ENCODE measurements at regions not wholly inside any gene's neighbourhood (a gene's known extent, or its start where the extent isn't known, plus 50 kb on each side); places are given as distances from the start of the nearest gene placed in this dataset.

- H3K27ac Mint-ChIP-seq, result no peak overlapping the region
- H3K9me3 Mint-ChIP-seq (ENCODE audit: low read depth), result no peaks in the 10 kb centered on the region
- no peaks in the 10 kb centered on the region for H3K4me1 Mint-ChIP-seq (ENCODE audit: low read depth)
- H3K4me3 Mint-ChIP-seq, result no peak overlapping the region
- peaks cover 2% of the 10 kb centered on the region for H3K27me3 Mint-ChIP-seq
- no peaks in the 10 kb centered on the region for H3K36me3 Mint-ChIP-seq
These were observed 548.6 kb upstream of the RAB6C start for GRCh38 chr2:129430911-129431310.

GRCh38 chr2:129431881-129432280 is 547.6 kb upstream of the RAB6C start:
- no peaks in the 10 kb centered on the region for H3K4me1 Mint-ChIP-seq (ENCODE audit: low read depth)
- peaks cover 2% of the 10 kb centered on the region for H3K27me3 Mint-ChIP-seq
- no peak overlapping the region for H3K4me3 Mint-ChIP-seq
- no peaks in the 10 kb centered on the region for H3K36me3 Mint-ChIP-seq
- no peaks in the 10 kb centered on the region for H3K9me3 Mint-ChIP-seq (ENCODE audit: low read depth)
- H3K27ac Mint-ChIP-seq, result no peak overlapping the region

- H3K36me3 Mint-ChIP-seq, result no peaks in the 10 kb centered on the region
- no peak overlapping the region for H3K4me3 Mint-ChIP-seq
- H3K4me1 Mint-ChIP-seq (ENCODE audit: low read depth), result no peaks in the 10 kb centered on the region
- peaks cover 4% of the 10 kb centered on the region for H3K27me3 Mint-ChIP-seq
- H3K9me3 Mint-ChIP-seq (ENCODE audit: low read depth), result no peaks in the 10 kb centered on the region
- H3K27ac Mint-ChIP-seq, result no peak overlapping the region
These were observed 542.7 kb upstream of the RAB6C start for GRCh38 chr2:129436809-129437208.

DNA sequence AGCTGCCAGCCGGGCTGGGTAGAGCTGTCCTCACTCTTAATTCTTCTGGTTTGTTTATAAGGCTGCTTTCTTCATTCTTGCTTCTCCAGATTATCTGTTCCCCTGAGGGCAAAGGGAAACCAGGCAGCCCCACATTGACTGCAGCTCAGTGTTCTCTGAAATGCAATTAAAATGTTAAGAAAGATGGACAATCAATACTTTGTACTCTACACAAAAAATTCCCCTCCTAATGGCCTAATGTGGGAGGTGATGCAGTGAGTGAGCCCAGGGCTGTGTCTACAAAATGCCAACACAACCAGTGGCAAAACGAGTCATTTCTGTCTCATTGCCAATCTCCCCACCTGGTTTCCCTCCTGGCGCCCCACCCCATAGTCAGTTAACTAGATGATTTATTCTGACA is 541.7 kb upstream of the RAB6C start:
- H3K36me3 Mint-ChIP-seq, result no peaks in the 10 kb centered on the region
- no peaks in the 10 kb centered on the region for H3K9me3 Mint-ChIP-seq (ENCODE audit: low read depth)
- no peak overlapping the region for H3K4me3 Mint-ChIP-seq
- peaks cover 4% of the 10 kb centered on the region for H3K27me3 Mint-ChIP-seq
- no peaks in the 10 kb centered on the region for H3K4me1 Mint-ChIP-seq (ENCODE audit: low read depth)
- no peak overlapping the region for H3K27ac Mint-ChIP-seq

GRCh38 chr2:129438501-129439057 is 540.9 kb upstream of the RAB6C start:
- Mint-ChIP-seq H3K4me3 (no peak overlapping the region), H3K9me3 (ENCODE audit: low read depth) (peaks cover 2% of the 10 kb centered on the region), H3K27me3 (peaks cover 4% of the 10 kb centered on the region), H3K4me1 (ENCODE audit: low read depth) (no peaks in the 10 kb centered on the region), H3K36me3 (no peaks in the 10 kb centered on the region), H3K27ac (no peak overlapping the region)

- H3K4me1 Mint-ChIP-seq (ENCODE audit: low read depth), result no peaks in the 10 kb centered on the region
- H3K27me3 Mint-ChIP-seq, result peaks cover 5% of the 10 kb centered on the region
- H3K9me3 Mint-ChIP-seq (ENCODE audit: low read depth), result peaks cover 5% of the 10 kb centered on the region
- no peak overlapping the region for H3K27ac Mint-ChIP-seq
- no peak overlapping the region for H3K4me3 Mint-ChIP-seq
- no peaks in the 10 kb centered on the region for H3K36me3 Mint-ChIP-seq
These were observed 539.8 kb upstream of the RAB6C start for GRCh38 chr2:129439406-129440302.

GRCh38 chr2:129441610-129442009 is 537.9 kb upstream of the RAB6C start:
- Mint-ChIP-seq H3K9me3 (ENCODE audit: low read depth) (peaks cover 5% of the 10 kb centered on the region), H3K4me1 (ENCODE audit: low read depth) (no peaks in the 10 kb centered on the region), H3K4me3 (no peak overlapping the region), H3K36me3 (no peaks in the 10 kb centered on the region), H3K27me3 (peaks cover 6% of the 10 kb centered on the region), H3K27ac (no peak overlapping the region)

DNA sequence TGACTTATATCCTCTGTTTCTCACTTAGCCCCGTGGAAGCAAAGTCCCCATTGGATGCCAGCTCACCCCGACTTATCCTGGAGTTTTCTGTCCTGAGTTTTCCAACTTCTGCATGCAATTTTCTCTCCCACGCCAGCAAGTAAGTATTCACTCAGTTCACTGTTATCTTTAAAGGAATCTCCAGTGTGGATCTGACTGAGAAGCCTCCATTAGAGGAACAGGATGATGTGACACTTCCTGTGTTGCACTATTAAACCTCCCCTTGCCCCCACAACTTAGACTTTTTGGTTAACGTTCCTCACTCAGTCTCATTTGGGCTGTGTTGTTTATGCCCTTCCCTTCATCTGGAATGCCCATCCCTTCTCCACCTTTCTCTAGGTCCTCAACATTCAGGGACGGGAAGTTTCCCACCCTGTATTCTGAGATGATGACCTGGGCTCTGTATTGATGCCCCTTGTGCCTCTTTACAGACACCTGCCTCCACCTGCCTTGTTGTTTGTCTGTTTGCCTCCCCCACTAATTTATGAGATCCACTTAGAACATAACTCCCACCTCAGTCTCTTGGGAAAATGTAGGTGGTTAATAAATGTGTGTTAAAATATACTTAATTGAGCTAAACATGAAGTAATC is 536.1 kb upstream of the RAB6C start:
- Mint-ChIP-seq H3K4me1 (ENCODE audit: low read depth) (no peaks in the 10 kb centered on the region), H3K27ac (no peak overlapping the region), H3K36me3 (no peaks in the 10 kb centered on the region), H3K27me3 (peaks cover 13% of the 10 kb centered on the region), H3K9me3 (ENCODE audit: low read depth) (peaks cover 5% of the 10 kb centered on the region), H3K4me3 (no peak overlapping the region)

GRCh38 chr2:129443865-129444739 is 535.4 kb upstream of the RAB6C start:
- Mint-ChIP-seq H3K36me3 (no peaks in the 10 kb centered on the region), H3K9me3 (ENCODE audit: low read depth) (peaks cover 5% of the 10 kb centered on the region), H3K4me3 (no peak overlapping the region), H3K4me1 (ENCODE audit: low read depth) (no peaks in the 10 kb centered on the region), H3K27me3 (peaks cover 14% of the 10 kb centered on the region), H3K27ac (no peak overlapping the region)

DNA sequence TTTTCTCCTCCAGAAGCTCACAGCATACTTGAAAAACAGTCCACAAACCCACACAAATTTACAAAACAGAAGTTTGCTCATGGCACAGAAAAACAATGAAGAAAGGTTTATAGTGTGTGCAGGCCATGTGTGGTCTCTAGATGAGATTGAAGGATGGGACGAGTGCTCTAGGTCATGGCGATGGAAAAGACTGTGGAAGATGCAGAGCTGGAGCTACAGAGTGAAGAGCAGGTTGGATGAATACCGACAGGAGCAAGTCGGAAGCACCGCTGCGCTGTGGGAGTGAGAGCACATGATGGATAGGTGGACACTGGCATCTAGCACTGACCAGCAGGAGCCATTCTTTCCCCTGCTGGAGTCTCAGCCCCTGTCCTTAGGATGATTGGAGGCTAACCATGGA is 534.7 kb upstream of the RAB6C start:
- Mint-ChIP-seq H3K4me1 (ENCODE audit: low read depth) (no peaks in the 10 kb centered on the region), H3K36me3 (no peaks in the 10 kb centered on the region), H3K9me3 (ENCODE audit: low read depth) (peaks cover 5% of the 10 kb centered on the region), H3K4me3 (no peak overlapping the region), H3K27me3 (peaks cover 14% of the 10 kb centered on the region), H3K27ac (no peak overlapping the region)

GRCh38 chr2:129456691-129457090 is 522.8 kb upstream of the RAB6C start:
- Mint-ChIP-seq H3K36me3 (no peaks in the 10 kb centered on the region), H3K27me3 (peaks cover 1% of the 10 kb centered on the region), H3K4me1 (ENCODE audit: low read depth) (no peaks in the 10 kb centered on the region), H3K27ac (no peak overlapping the region), H3K4me3 (no peak overlapping the region), H3K9me3 (ENCODE audit: low read depth) (no peaks in the 10 kb centered on the region)

DNA sequence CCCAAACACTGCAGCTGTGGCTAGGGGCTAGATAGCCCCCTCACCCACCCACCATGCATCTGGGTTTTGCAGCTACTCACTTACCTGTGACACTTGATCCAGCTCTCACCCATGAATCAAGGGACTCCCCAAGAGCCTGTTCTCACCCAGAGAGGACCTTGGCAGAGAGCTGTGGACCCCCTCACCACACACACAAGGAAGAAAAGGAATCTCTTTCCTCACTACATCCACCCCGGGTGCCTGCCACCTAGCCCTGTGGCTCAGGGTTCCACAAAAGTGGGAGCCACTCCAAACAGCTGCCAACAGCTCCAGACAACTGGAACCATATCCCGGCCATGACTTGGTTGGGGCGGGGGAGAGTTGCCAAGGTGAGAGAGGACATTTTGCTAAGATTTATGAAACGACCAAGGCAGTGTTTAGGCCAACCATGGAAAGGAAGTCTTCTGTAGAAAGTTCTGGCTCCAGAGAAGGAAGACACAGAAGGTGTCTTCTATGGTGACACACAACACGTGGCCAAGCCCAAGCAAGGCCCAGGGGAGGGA is 522.1 kb upstream of the RAB6C start:
- Mint-ChIP-seq H3K36me3 (no peaks in the 10 kb centered on the region), H3K9me3 (ENCODE audit: low read depth) (no peaks in the 10 kb centered on the region), H3K4me3 (no peak overlapping the region), H3K4me1 (ENCODE audit: low read depth) (no peaks in the 10 kb centered on the region), H3K27me3 (peaks cover 1% of the 10 kb centered on the region), H3K27ac (no peak overlapping the region)

GRCh38 chr2:129458006-129458405 is 521.5 kb upstream of the RAB6C start:
- peaks cover 1% of the 10 kb centered on the region for H3K27me3 Mint-ChIP-seq
- H3K36me3 Mint-ChIP-seq, result no peaks in the 10 kb centered on the region
- H3K27ac Mint-ChIP-seq, result no peak overlapping the region
- no peaks in the 10 kb centered on the region for H3K9me3 Mint-ChIP-seq (ENCODE audit: low read depth)
- no peaks in the 10 kb centered on the region for H3K4me1 Mint-ChIP-seq (ENCODE audit: low read depth)
- no peak overlapping the region for H3K4me3 Mint-ChIP-seq

GRCh38 chr2:129458436-129458835 is 521.0 kb upstream of the RAB6C start:
- no peaks in the 10 kb centered on the region for H3K36me3 Mint-ChIP-seq

More at GRCh38 chr2:129458436-129458835, 521.0 kb upstream of the RAB6C start:
- no peak overlapping the region for H3K4me3 Mint-ChIP-seq
- no peaks in the 10 kb centered on the region for H3K9me3 Mint-ChIP-seq (ENCODE audit: low read depth)
- no peaks in the 10 kb centered on the region for H3K27me3 Mint-ChIP-seq
- no peaks in the 10 kb centered on the region for H3K4me1 Mint-ChIP-seq (ENCODE audit: low read depth)
- no peak overlapping the region for H3K27ac Mint-ChIP-seq
